ENCODE measurements at regions not wholly inside any gene's neighbourhood (a gene's known extent, or its start where the extent isn't known, plus 50 kb on each side); places are given as distances from the start of the nearest gene placed in this dataset.

GRCh38 chr2:71788601-71789240 lies 335.4 kb downstream of the DYSF start:
- TF ChIP-seq CTCF (IDR thresholded peaks at IDR 0.05) (no peak), POLR2A (IDR thresholded peaks at IDR 0.05) (no peak), POLR2AphosphoS5 (IDR thresholded peaks at IDR 0.05) (no peak), EP300 (IDR thresholded peaks at IDR 0.05) (no peak)
